ENCODE measurements at regions not wholly inside any gene's neighbourhood (a gene's known extent, or its start where the extent isn't known, plus 50 kb on each side); places are given as distances from the start of the nearest gene placed in this dataset.

DNA sequence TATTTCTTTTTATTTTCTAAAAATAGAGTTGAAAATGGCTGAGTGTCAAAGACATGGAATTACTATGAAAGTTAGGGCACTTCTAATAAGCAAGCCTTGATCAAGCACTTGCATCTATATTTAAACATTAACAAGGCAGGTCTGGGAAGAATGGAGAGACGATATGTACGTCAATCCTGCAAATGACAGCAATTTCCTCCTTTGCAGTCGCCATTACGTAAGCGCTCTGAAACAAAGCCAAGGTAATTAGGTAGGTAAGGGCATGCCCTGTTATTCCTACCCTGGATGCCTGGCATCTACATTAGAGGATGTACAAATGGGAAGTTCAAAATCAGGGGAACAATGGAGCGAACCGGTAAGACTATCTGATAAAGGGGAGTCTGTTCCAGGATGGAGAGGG, 664.0 kb upstream of the ARGLU1 start:
- CTCF ChIA-PET, result no interaction called here
- no peaks in the 10 kb centered on the region; the same call in 1 of the 2 replicates for H3K9me2 ChIP-seq (ENCODE audit: insufficient read depth)
- BruUV-seq (replicated peaks), result no TSS peak

GRCh38 chr13:107223867-107224266, 655.9 kb upstream of the ARGLU1 start:
- Histone ChIP-seq H3K79me2 (ENCODE audit: low read depth) (no peaks in the 10 kb centered on the region), H3K4me3 (no peak overlapping the region), H3K27ac (no peak overlapping the region), H3F3A (ENCODE audit: insufficient read depth, low read depth) (no peaks in the 10 kb centered on the region), H3K4me1 (replicated peaks; ENCODE audit: insufficient read depth) (no peaks in the 10 kb centered on the region), H3K9me3 (ENCODE audit: insufficient read depth, low read depth) (no peaks in the 10 kb centered on the region), H3K27me3 (ENCODE audit: insufficient read depth, low read depth) (no peaks in the 10 kb centered on the region), H2AFZ (no peak overlapping the region), H3K9me2 (ENCODE audit: insufficient read depth) (no peaks in the 10 kb centered on the region; the same call in 1 of the 2 replicates), H3K36me3 (ENCODE audit: low read depth) (no peaks in the 10 kb centered on the region), H3K4me2 (no peak overlapping the region), H4K20me1 (ENCODE audit: insufficient read depth) (no peaks in the 10 kb centered on the region)
- intact Hi-C loops (cut with micrococcal nuclease; ENCODE audit: unreplicated experiment), result no loop called here
- CTCF ChIA-PET, result no interaction called here
- DNase-seq, result no peak
- no peak for TF ChIP-seq EZH2 (IDR thresholded peaks at IDR 0.05; ENCODE audit: low read depth)
- TF ChIP-seq, protein P1, sequence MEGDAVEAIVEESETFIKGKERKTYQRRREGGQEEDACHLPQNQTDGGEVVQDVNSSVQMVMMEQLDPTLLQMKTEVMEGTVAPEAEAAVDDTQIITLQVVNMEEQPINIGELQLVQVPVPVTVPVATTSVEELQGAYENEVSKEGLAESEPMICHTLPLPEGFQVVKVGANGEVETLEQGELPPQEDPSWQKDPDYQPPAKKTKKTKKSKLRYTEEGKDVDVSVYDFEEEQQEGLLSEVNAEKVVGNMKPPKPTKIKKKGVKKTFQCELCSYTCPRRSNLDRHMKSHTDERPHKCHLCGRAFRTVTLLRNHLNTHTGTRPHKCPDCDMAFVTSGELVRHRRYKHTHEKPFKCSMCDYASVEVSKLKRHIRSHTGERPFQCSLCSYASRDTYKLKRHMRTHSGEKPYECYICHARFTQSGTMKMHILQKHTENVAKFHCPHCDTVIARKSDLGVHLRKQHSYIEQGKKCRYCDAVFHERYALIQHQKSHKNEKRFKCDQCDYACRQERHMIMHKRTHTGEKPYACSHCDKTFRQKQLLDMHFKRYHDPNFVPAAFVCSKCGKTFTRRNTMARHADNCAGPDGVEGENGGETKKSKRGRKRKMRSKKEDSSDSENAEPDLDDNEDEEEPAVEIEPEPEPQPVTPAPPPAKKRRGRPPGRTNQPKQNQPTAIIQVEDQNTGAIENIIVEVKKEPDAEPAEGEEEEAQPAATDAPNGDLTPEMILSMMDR (conservative IDR thresholded peaks at IDR 0.05), result no peak
- no TSS peak for BruUV-seq (replicated peaks)
- POLR2A ChIA-PET (ENCODE audit: unreplicated experiment), result interaction anchor here (0.5 kb wide), 1 partner anchor 101 kb away, joined by 3 read pairs; no protein-coding TSS in a partner anchor

More for the DNA sequence above, 664.0 kb upstream of the ARGLU1 start:
- no peak overlapping the region for H3K27ac ChIP-seq
- POLR2A ChIA-PET (ENCODE audit: unreplicated experiment), result no interaction called here
- H3K4me1 ChIP-seq (replicated peaks; ENCODE audit: insufficient read depth), result no peaks in the 10 kb centered on the region
- TF ChIP-seq EZH2 (IDR thresholded peaks at IDR 0.05; ENCODE audit: low read depth), result no peak
- TF ChIP-seq, protein P1 (conservative IDR thresholded peaks at IDR 0.05), result no peak
- no peak overlapping the region for H2AFZ ChIP-seq
- H3K9me3 ChIP-seq (ENCODE audit: insufficient read depth, low read depth), result no peaks in the 10 kb centered on the region
- DNase-seq, result no peak
- H3K27me3 ChIP-seq (ENCODE audit: insufficient read depth, low read depth), result no peaks in the 10 kb centered on the region
- H3F3A ChIP-seq (ENCODE audit: insufficient read depth, low read depth), result no peaks in the 10 kb centered on the region
- H3K4me3 ChIP-seq, result no peak overlapping the region
- H3K4me2 ChIP-seq, result no peak overlapping the region
- H4K20me1 ChIP-seq (ENCODE audit: insufficient read depth), result no peaks in the 10 kb centered on the region
- H3K36me3 ChIP-seq (ENCODE audit: low read depth), result no peaks in the 10 kb centered on the region
- intact Hi-C loops (cut with micrococcal nuclease; ENCODE audit: unreplicated experiment), result no loop called here
- no peaks in the 10 kb centered on the region for H3K79me2 ChIP-seq (ENCODE audit: low read depth)

DNA sequence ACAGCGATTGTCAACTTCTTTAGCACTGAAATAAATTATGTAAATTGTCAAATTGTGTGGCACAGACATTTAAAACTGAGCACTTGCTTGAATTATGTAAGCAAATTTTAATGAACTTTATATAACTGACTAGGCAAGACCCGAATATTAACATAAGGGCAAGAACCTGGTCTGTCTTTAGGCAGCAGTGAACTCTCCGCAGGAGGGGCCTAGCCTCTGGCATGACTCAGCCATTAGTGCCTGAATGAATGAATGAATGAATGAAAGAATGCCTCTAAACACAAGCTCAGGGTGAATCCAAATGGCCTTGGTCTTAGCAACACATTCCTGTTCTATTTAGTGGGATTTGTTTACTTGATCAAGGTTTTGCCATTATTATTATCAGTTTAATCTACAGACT, 654.7 kb upstream of the ARGLU1 start:
- Histone ChIP-seq H3K4me3 (no peak overlapping the region), H3F3A (ENCODE audit: insufficient read depth, low read depth) (no peaks in the 10 kb centered on the region), H3K4me1 (replicated peaks; ENCODE audit: insufficient read depth) (no peaks in the 10 kb centered on the region), H4K20me1 (ENCODE audit: insufficient read depth) (no peaks in the 10 kb centered on the region), H3K9me3 (ENCODE audit: insufficient read depth, low read depth) (no peaks in the 10 kb centered on the region), H3K4me2 (no peak overlapping the region), H3K79me2 (ENCODE audit: low read depth) (no peaks in the 10 kb centered on the region), H2AFZ (no peak overlapping the region), H3K36me3 (ENCODE audit: low read depth) (no peaks in the 10 kb centered on the region), H3K9me2 (ENCODE audit: insufficient read depth) (no peaks in the 10 kb centered on the region; the same call in 1 of the 2 replicates), H3K27me3 (ENCODE audit: insufficient read depth, low read depth) (no peaks in the 10 kb centered on the region), H3K27ac (no peak overlapping the region)
- DNase-seq, result no peak
- BruUV-seq (replicated peaks), result no TSS peak
- ChIA-PET POLR2A (ENCODE audit: unreplicated experiment) (no interaction called here), CTCF (no interaction called here)
- TF ChIP-seq, protein P1 (conservative IDR thresholded peaks at IDR 0.05), result no peak
- TF ChIP-seq EZH2 (IDR thresholded peaks at IDR 0.05; ENCODE audit: low read depth), result no peak
- intact Hi-C loops (cut with micrococcal nuclease; ENCODE audit: unreplicated experiment), result no loop called here
